Nucleus accumbens (tissue), 56 donors: ENCODE measurements at regions not wholly inside any gene's neighbourhood (a gene's known extent, or its start where the extent isn't known, plus 50 kb on each side); places are given as distances from the start of the nearest gene placed in this dataset.
"Not testable (repeated sequence)": the region's sequence is repeated elsewhere in the genome, so short reads cannot be mapped to it uniquely, and the experiment has no call there.

Experiments used
- DNase-seq, 56 donors: peaks; one replicate each; lab custom pipeline; 2025; lab: John Stamatoyannopoulos, UW

DNA sequence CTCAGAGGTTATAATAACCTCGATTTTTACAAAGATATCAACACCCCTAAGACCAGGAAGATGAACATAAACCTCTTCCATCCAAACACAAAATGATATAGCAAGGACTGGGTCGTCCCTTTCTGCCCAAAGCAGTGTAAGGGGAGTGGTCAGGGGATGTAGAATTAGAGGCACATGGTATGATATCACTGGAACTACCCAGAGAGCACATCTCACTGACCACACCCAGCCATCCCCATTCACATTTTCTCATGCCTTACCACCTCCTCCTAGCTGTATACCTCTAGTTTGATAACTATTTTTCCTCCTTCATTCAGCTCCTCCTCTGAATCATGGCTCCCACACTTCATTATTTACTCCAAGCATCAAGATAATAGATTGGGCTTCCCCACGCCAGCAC lies 152.6 kb downstream of the COPS8 start:
- DNase-seq, result no peak

DNA sequence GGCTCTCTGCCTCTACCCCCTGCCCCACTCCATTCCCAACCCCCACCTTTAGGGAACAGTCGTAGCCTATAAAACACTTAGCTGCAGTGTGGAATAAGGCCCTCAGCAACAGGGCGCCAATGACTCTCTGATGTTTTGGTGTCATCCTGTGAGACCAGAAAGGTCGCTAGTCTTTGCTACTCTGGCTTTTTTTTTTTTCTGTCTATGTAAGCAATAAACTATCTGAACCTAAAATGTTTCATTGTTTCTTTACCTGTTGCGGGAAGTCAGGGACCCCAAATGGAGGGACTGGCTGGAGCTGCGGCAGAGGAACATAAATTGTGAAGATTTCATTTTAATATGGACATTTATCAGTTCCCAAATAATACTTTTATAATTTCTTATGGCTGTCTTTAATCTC lies 154.6 kb downstream of the COPS8 start:
- DNase-seq, result no peak

DNA sequence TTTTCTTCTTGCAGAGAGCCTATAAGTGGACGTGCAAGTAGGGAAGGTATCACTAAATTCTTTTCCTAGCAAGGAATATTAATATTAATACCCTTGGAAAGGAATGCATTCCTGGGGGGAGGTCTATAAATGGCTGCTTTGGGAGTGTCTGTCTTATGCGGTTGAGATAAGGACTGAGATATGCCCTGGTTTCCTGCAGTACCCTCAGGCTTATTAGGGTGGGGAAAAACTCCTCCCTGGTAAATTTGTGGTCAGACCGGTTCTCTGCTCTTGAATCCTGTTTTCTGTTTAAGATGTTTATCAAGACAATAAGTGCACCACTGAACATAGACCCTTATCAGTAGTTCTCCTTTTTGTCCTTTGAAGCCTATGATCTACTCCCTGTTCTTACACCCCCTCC lies 155.2 kb downstream of the COPS8 start:
- not testable (repeated sequence) for DNase-seq

DNA sequence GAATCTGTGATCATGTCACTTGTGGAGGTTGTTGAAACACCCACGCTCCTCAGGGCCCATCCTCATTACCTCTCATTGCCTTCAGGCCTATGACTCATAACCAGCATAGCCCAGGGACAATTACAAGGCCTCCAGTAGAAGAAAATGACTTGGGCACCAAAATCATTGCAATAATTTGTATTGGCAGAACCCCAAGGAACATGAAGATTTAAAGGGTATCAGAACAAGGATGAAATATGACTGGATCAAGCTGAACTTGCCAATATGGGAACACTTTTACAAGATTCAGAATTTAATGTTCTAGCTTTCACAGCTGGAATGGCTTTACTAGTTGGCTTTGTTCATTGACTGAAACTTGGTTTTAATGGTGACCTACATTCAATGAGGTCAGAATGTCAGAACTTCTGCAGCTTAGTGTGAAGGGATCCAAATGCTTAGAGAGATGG lies 156.4 kb downstream of the COPS8 start:
- DNase-seq, result no peak

DNA sequence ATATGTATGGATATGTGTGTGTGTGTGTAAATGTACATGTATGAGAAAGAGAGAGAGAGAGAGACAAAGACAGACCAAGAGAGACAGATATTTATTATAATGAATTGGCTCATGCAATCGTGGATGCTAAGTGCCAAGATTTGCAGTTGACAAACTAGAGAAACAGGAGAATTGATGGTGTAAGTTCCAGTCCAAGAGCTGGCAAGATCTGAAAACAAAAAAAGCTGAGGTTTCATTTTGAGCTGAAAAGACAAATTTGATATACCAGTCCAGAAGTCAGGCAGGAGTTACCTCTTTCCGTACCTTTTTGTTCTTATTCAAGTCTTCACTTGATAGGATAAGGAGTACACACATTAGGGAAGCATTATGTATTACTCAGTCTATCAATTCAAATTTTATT lies 157.8 kb downstream of the COPS8 start:
- DNase-seq, result no peak

DNA sequence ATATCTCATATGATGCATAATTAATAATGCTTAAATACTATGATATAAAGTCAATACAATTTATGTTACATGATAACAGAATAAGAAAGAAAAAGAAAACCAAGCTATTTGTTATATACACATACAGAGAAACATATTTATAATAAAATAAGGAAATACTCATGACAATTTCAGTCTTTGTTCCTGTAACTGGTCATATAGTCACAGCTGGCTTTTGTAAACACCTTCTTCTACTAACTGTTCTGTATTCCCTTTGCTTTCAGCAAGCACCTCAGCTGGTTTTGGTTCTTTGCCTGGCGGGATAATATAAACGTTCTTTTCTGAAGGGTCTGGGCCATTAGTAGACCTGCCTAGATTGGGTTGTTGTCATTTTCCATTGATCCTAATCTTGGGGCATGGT lies 158.5 kb downstream of the COPS8 start:
- DNase-seq, result no peak

DNA sequence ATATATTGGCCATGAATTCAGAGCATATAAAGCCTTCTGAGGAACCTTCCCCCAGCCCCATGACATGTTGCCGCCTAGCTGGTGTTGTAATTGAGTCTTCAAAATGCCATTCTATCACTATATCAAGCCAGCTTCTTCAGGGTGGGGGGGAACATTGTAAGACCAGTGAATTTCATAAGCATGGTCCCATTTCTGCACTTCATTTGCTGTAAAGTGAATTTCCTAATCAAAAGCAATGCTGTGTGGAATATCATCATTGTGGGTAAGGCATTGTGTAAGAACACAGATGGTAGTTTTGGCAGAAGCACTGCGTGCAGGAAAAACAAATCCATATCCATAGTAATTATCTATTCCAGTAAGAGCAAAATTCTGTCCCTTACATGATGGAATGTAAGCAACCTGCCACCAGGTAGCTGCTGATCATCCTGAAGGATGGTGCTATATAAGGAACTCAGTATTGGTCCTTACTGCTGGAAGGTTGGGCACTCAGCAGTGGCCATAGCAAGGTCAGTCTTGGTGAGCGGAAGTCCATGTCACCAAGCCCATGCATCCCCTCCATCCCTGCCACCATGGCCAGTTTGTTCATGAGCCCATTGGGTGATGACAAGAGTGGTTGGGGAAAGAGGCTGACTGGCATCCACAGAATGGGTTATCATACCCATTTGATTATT lies 159.4 kb downstream of the COPS8 start:
- DNase-seq, result no peak

DNA sequence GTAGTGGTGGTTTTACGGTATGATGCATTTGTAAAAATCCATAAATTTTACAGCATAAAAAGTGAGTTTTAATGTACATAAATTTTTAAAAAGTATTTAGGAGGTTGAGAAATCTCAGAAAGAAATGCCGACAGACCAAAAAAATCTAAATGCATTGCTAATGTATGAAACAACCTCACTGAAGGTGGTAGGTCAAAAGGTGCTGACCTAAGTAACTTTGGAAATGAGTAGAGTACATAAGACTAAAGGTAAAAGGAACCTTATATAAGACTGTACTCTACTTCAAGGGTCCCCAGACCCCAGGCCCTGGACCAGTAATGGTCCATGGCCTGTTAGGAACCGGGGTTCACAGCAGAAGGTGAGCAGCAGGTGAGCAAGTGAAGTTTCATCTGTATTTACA lies 163.4 kb downstream of the COL6A3 start:
- no peak for DNase-seq

DNA sequence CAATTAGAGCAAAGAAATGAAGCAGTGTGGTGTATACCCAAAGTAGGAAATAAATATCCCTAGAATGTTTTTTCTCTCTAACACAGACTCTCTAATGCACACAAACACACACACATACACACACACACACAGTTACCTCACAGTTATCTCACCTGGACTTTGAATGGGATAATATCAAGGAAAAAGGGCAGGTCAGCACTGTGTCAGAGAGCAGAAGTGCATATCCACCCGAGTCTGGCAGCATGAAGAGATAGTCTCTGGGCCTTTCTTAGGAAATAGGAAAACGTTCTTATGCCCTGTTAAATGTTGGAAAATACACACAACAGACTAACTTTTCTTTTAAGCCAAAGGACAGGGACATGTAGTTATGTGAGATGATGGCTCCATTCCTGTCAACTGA lies 162.0 kb downstream of the COL6A3 start:
- DNase-seq, result no peak

DNA sequence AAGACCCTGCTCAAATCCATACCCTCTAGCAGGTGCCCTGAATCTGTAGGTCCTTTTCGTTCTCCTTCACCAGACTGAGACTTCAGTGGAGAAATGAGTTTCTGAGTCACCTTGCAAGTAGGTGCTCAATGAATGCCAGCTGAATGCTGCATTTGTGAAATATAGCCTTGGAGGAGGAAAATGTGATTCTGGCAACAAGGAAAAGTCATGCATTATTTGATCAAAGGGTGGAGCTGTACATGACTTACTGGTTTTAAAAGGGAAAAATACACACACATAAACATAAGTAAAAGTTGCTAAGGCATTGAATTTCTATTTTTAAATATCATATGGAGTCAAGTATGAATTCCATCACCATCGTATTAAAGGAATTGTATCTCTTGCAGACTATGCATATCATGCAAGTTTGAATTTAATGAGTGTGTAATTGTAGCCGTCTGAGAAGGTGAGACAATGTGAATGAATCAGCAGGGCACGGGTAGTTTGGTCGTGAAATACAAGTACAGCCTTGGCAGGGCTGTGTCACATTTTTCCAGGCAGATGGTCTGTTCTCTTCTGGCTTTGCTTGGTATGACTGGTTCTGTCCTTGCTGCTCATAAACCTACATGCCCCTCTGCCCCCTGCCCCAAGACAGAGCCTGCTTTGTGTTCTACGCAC lies 160.8 kb downstream of the COL6A3 start:
- DNase-seq, result no peak

DNA sequence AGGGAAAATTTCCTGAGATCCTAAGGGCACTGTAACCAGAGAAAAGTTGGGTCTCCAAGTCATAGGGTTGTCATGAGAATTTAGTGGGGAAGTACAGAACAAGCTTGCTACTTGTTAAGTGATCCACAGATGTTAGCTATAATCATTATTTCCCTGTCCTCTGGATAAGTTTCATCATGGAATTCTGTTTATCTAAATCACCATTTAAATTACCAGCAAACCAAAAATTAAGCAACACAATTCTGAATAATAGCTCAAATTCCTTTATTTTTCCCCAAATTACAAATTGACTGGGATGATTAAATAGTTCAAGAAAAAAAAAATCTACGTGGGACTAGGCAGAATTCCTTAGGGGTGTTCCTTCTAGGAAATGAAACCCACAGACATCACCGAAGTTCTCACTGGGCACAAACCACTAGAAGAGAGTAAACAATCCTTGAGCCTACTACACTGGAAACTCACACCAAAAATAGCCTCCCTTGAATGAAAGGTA lies 159.5 kb downstream of the COL6A3 start:
- DNase-seq, result no peak

DNA sequence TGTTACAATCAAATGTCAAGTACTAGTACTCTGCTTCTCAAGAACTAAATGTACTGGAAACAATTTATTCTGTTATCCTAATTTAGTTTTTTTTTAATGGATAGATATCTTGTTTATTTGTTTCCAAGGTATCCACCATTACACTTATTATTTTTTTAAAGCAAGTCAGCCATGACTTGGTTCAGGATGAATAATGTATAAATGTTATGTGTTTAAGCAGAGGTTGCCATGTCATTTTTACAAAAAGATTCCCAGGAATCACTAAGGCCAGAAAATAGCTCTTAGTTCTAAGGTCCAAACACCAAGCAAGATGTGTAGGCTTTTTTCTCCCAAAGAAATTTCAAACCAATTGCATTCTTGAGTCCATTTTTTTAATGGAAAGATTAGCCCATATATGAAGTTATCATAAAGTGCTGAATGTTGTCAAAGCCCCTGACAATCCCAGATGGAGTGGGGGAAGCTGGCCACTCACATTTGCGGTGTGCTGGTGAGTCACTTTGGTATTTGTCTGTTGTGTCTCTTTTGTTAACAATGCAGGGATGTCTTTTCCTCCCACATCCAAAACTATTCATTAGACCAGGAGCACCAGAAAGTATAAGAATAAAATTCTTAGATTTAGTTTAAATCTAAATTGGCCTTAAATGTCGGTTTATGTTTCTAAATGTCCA lies 158.9 kb downstream of the COL6A3 start:
- no peak for DNase-seq

DNA sequence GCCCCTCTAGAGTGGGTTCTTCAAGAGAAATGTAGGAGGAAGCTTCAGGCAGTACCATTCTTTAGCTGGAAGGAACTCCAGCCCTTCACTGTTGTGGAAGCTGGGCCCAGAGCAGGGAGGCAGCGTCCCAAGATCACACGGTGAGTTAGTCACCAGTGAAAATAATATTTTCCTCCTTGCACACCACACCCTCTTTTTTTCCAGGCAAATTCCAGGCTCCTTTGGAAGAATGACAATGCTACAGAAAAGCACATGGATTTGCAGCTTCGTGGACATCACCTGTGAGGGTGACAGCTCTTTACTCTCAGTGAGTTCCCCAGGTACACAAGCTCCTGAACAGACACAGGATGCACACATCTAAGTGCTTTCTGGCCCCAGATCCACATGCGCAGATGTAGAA lies 157.1 kb downstream of the COL6A3 start:
- no peak for DNase-seq

DNA sequence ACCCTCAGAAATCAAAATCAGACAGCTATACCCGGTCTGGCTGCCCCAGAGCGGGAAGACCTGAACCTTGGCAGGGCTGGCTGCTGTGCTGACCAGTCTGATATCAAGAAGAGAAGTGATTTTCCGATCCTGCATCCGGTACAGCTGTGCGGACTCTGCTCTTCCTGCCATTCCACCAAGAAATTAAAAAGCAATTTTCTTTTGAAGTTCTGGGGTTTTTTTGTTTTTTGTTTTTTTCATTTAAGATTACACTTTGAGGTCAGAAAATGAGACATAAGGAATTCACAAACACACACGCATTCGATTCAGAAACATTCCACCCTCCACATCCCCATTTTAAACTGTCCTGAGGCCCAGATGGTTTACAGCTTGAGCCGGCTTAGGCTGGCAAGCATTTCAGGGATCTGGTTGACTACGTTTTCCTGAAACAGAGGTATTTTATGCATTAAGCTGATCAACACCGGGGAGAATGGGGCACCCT lies 156.5 kb downstream of the COL6A3 start:
- DNase-seq, result no peak

DNA sequence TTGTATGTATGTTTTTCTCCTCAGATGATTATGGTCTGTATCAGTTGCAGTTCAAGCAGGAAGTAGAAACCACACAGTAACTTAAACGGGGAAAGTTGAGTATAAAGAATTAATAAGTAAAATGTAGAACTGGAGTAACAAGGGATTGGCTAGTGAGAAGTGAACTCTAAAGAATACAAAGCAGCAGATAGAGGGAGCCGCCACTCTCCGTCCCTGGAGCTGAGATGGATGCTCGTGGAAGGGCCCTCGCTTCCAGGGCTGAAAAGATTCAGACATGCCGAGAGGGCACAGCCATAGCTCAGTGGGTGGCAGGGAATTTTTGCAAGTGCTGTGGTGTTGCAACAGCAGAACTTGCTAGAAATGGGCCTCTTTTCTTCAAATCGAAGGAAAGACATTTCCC lies 155.8 kb downstream of the COL6A3 start:
- DNase-seq, result no peak

DNA sequence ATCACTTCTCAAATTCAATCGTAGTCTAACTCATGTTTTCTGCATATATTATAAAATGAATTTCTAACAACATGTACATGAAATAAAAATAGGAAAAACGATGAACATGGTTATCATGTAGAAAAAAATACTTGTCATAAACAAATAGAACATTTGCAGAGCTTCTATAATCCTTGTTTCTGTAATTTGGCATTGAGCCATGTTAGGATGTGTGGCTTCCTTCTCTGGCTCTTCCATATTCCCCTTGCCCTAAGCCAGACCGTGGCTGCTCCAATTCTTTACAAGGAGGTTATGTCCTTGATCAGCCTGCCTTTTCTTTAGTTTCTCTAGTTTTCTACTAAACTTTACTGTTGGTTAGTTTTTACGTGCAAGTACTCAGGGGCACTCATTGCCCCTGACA lies 155.3 kb downstream of the COL6A3 start:
- no peak for DNase-seq

DNA sequence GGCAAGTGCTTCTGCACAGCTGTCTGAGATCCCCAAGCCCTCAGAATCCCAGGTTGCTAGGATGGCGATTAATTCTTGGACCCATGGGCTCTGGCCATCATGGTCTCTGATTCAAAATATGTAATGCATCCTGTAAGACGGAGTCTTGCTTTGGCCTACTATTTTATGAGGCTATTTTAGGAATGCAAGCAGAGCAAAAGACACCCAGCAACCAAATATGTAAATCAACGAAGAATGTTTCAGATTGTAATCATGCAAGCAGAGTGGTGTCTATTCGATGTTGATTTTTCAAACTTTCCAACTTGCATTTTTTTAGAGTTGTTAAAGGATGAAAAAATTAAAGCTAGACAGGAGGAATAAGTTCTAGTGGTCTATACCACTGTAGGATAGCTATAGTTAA lies 154.8 kb downstream of the COL6A3 start:
- no peak for DNase-seq

DNA sequence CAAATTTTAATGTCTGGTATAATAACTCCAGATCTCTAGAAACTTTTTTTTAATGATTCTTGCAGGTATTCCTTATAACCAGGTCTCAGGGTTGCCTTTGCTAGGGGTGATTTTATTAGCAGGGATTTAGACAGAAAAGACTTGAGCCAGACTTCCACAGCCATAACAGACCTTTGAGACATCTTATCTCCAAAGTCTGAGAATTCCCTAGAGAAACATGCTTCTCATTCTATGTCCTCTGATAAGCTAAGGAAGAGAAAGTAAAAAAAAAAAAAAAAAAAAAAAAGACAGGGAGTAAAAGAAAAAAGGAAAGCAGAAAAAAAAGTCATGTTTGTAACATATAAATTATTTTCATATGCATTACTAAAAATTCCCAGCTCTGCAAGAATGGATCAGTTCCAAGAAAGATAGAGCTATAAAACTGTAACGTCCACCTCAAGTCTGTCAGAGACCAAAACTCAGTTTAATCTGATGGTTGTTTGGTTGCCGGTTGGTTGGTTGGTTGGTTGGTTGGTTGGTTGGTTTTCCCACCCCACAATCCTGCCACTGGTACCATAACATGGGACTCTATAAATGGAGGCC lies 153.8 kb downstream of the COL6A3 start:
- no peak for DNase-seq

DNA sequence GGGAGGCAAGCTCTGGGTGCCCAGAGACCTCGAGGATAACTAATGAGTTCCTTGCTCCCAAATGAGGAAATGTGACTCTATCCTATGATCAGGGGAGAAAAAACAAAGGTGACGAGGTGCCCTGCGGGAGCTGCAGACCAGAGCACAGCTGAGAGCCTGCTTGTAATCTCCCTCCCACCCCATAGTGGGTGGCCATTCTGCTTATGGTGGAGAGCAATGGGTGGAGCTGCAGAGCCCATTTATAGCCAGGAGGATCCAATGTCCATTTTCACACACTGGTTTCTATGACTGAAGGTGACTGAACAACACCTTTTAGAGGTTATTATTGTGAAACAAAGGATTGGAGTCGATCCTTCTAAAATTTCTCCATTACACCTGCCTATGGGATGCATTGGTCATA lies 153.3 kb downstream of the COL6A3 start:
- no peak for DNase-seq

DNA sequence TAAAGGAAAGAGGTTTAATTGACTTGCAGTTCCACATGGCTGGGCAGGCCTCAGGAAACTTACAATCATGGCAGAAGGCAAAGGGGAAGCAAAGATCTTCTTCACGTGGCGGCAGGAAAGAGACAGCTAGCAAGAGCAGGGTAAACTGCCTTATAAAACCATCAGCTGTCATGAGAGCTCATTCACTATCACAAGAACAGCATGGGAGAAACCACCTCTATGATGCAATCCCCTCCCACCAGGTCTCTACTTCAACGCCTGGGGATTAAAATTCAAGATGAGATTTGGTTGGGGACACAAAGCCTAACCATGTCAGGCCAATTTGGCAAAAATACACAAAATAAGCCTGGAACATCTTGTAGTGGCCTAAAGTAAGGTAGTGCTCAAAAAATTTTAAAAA lies 152.6 kb downstream of the COL6A3 start:
- DNase-seq, result no peak
